ENCODE measurements at regions not wholly inside any gene's neighbourhood (a gene's known extent, or its start where the extent isn't known, plus 50 kb on each side); places are given as distances from the start of the nearest gene placed in this dataset.

- DNase-seq, result no peak
These were observed 152.6 kb downstream of the FAM43A start for GRCh38 chr3:194838236-194838635.

GRCh38 chr3:194840661-194841514 is 155.2 kb downstream of the FAM43A start:
- peak; percentile 47 for DNase-seq

GRCh38 chr3:194841515-194841841 is 155.8 kb downstream of the FAM43A start:
- no peak for DNase-seq

GRCh38 chr3:194843556-194843955 is 157.9 kb downstream of the FAM43A start:
- DNase-seq, result no peak

GRCh38 chr3:194844046-194844445 is 158.4 kb downstream of the FAM43A start:
- no peak for DNase-seq

- no peak for DNase-seq
These were observed 163.6 kb downstream of the FAM43A start for GRCh38 chr3:194849166-194849875.

- DNase-seq, result no peak
These were observed 165.6 kb downstream of the FAM43A start for GRCh38 chr3:194851254-194851653.

GRCh38 chr3:194851941-194852340 is 166.3 kb downstream of the FAM43A start:
- no peak for DNase-seq

GRCh38 chr3:194852345-194852744 is 166.7 kb downstream of the FAM43A start:
- DNase-seq, result no peak

GRCh38 chr3:194852831-194853508 is 167.3 kb downstream of the FAM43A start:
- DNase-seq, result no peak

GRCh38 chr3:194854206-194854605 is 168.5 kb downstream of the FAM43A start:
- DNase-seq, result no peak

- DNase-seq, result no peak
These were observed 169.1 kb downstream of the FAM43A start for GRCh38 chr3:194854659-194855390.

GRCh38 chr3:194856296-194856695 is 170.6 kb downstream of the FAM43A start:
- no peak for DNase-seq

GRCh38 chr3:194857469-194858113 is 171.9 kb downstream of the FAM43A start:
- no peak for DNase-seq

- no peak for DNase-seq
These were observed 172.7 kb downstream of the FAM43A start for GRCh38 chr3:194858382-194858781.

GRCh38 chr3:194860725-194861124 is 175.0 kb downstream of the FAM43A start:
- no peak for DNase-seq

GRCh38 chr3:194861375-194861774 is 175.7 kb downstream of the FAM43A start:
- DNase-seq, result no peak

- no peak for DNase-seq
These were observed 179.4 kb downstream of the FAM43A start for GRCh38 chr3:194865061-194865460.

GRCh38 chr3:194865615-194866014 is 179.9 kb downstream of the FAM43A start:
- DNase-seq, result no peak

- DNase-seq, result no peak
These were observed 180.6 kb downstream of the FAM43A start for GRCh38 chr3:194866236-194866635.

- DNase-seq, result peak; percentile 7
These were observed 181.7 kb downstream of the FAM43A start for GRCh38 chr3:194867270-194867983.

- no peak for DNase-seq
These were observed 183.1 kb downstream of the FAM43A start for GRCh38 chr3:194868831-194869230.
